Endothelial cell of umbilical vein (primary cell): ENCODE measurements at regions not wholly inside any gene's neighbourhood (a gene's known extent, or its start where the extent isn't known, plus 50 kb on each side); places are given as distances from the start of the nearest gene placed in this dataset.

Source experiments
- BruUV-seq: library from RNA; stranded (reverse); fragments of 400-500 nt; replicated peaks from 2 replicates; lab custom pipeline; 2021; lab: Mats Ljungman, UMichigan
- CTCF ChIA-PET: fragments of 300-600, 350-600 bp; sonication (Branson Sonifier 250); formaldehyde crosslinking; loops from one replicate; lab custom pipeline; 2021; ENCODE audit warnings: antibody characterized with exemption, inconsistent platforms; lab: Charles Lee
- POLR2A ChIA-PET: fragments of 300-600, 350-600 bp; sonication (Branson Sonifier 250); formaldehyde crosslinking; loops from one replicate; lab custom pipeline; 2021; ENCODE audit warnings: antibody characterized with exemption, inconsistent platforms; lab: Charles Lee
- DNase-seq: peaks from one replicate; pipeline ENCODE4 v3.0.0-alpha.2; 2011; ENCODE audit warnings: low read depth, low spot score
- FAIRE-seq: peaks from 2 replicates; lab custom pipeline; 2011; peaks lifted over from hg19 to GRCh38; lab: Jason Lieb, UNC
- H2AFZ ChIP-seq: 2 replicates; pipeline ENCODE4 v1.6.0; 2012; ENCODE audit warnings: low read depth, low read length, control low read depth, inconsistent platforms
- H3K27ac ChIP-seq: 2 replicates; pipeline ENCODE4 v1.5.1; 2011; ENCODE audit warnings: low read depth, mild to moderate bottlenecking, control low read depth, low read length, moderate library complexity; ENCODE audit not compliant: insufficient read depth
- H3K27me3 ChIP-seq, 2 experiments: 2 replicates each; pipeline versions ENCODE4 v1.6.0 to v1.6.1; 2011; ENCODE audit warnings: low read length in 2 of 2, mixed read lengths in 1 of 2; ENCODE audit not compliant: control insufficient read depth in 2 of 2, insufficient read depth in 2 of 2
- H3K36me3 ChIP-seq, 2 experiments: 2 replicates in 1 of 2; 3 replicates in 1 of 2; pipeline ENCODE4 v1.5.1; 2011; ENCODE audit warnings: low read length in 2 of 2, mild to moderate bottlenecking in 1 of 2, moderate library complexity in 1 of 2; ENCODE audit not compliant: control insufficient read depth in 2 of 2, insufficient read depth in 2 of 2; ENCODE audit errors: extremely low read depth in 1 of 2
- H3K4me1 ChIP-seq: 3 replicates; pipeline ENCODE4 v1.5.1; 2011; ENCODE audit warnings: mild to moderate bottlenecking, low read length; ENCODE audit not compliant: control insufficient read depth, insufficient read depth; ENCODE audit errors: extremely low read depth
- H3K4me2 ChIP-seq: 2 replicates; pipeline ENCODE4 v1.6.1; 2011; ENCODE audit warnings: low read length, control low read depth, mixed read lengths; ENCODE audit not compliant: insufficient read depth
- H3K4me3 ChIP-seq, 3 experiments: fragments of 200-600 bp in 1 of 3; sonication (generic), shearing (Covaris generic) in 1 of 3; replicated peaks in 1 of 3; 2 replicates each; pipeline ENCODE4 v1.5.1; 2011 to 2016; ENCODE audit warnings: control low read depth in 3 of 3, low read length in 3 of 3, mild to moderate bottlenecking in 2 of 3, inconsistent platforms in 1 of 3, low read depth in 1 of 3, moderate library complexity in 1 of 3; ENCODE audit not compliant: insufficient read depth in 1 of 3
- H3K79me2 ChIP-seq: 2 replicates; pipeline ENCODE4 v1.6.0; 2012; ENCODE audit warnings: low read length, inconsistent platforms; ENCODE audit not compliant: control insufficient read depth, insufficient read depth
- H3K9ac ChIP-seq: replicated peaks from 2 replicates; pipeline ENCODE3; 2011; ENCODE audit warnings: low read length, control low read depth; ENCODE audit not compliant: insufficient read depth; ENCODE audit errors: extremely low read depth
- H3K9me1 ChIP-seq: replicated peaks from 3 replicates; pipeline ENCODE4 v1.6.0; 2011; ENCODE audit warnings: mild to moderate bottlenecking, low read length; ENCODE audit not compliant: control insufficient read depth, insufficient read depth; ENCODE audit errors: extremely low read depth
- H3K9me3 ChIP-seq: replicated peaks from 2 replicates; pipeline ENCODE4 v1.5.1; 2012; ENCODE audit warnings: low read length, inconsistent platforms; ENCODE audit not compliant: control insufficient read depth, insufficient read depth
- H4K20me1 ChIP-seq: replicated peaks from 2 replicates; pipeline ENCODE3; 2011; ENCODE audit warnings: mild to moderate bottlenecking, low read length; ENCODE audit not compliant: control insufficient read depth, insufficient read depth; ENCODE audit errors: extremely low read depth
- CTCF ChIP-seq, 2 donors: IDR thresholded peaks; 1 replicate in 1 of 2; 2 replicates in 1 of 2; pipeline ENCODE4 v1.5.1; 2011; ENCODE audit warnings: low read length in 2 of 2, mild to moderate bottlenecking in 2 of 2, moderate library complexity in 2 of 2, control low read depth in 1 of 2, inconsistent platforms in 1 of 2, low read depth in 1 of 2; ENCODE audit not compliant: insufficient read depth in 1 of 2; ENCODE audit errors: extremely low read depth in 1 of 2
- EZH2 ChIP-seq: IDR thresholded peaks from 2 replicates; pipeline ENCODE4 v1.6.1; 2012; ENCODE audit warnings: borderline replicate concordance, low read depth, mild to moderate bottlenecking, moderate library complexity, low read length, inconsistent platforms; ENCODE audit not compliant: severe bottlenecking
- FOS ChIP-seq: IDR thresholded peaks from 2 replicates; pipeline ENCODE4 v1.6.1; 2011; ENCODE audit warnings: mild to moderate bottlenecking, low read length, moderate library complexity, borderline replicate concordance; ENCODE audit not compliant: insufficient read depth
- GATA2 ChIP-seq: IDR thresholded peaks from 2 replicates; pipeline ENCODE4 v1.7.0; 2011; ENCODE audit warnings: low read depth, mild to moderate bottlenecking, moderate library complexity, mixed read lengths, low read length; ENCODE audit not compliant: insufficient read length, insufficient read depth
- JUN ChIP-seq: IDR thresholded peaks from 2 replicates; pipeline ENCODE4 v1.6.1; 2011; ENCODE audit warnings: borderline replicate concordance, low read depth; ENCODE audit not compliant: insufficient read length, insufficient read depth
- MAX ChIP-seq: IDR thresholded peaks from 2 replicates; pipeline ENCODE4 v1.6.1; 2011; ENCODE audit not compliant: insufficient read depth, insufficient read length
- MYC ChIP-seq: IDR thresholded peaks from one replicate; pipeline ENCODE4 v1.6.1; 2011; ENCODE audit warnings: mild to moderate bottlenecking, low read depth, low read length
- POLR2A ChIP-seq: IDR thresholded peaks from 2 replicates; pipeline ENCODE4 v1.6.1; 2012; ENCODE audit warnings: low read depth, mild to moderate bottlenecking, control low read depth, low read length
- POLR2AphosphoS5 ChIP-seq: IDR thresholded peaks from 2 replicates; pipeline ENCODE4 v1.6.1; 2012; ENCODE audit warnings: low read depth, mild to moderate bottlenecking, control low read depth, low read length, moderate library complexity; ENCODE audit not compliant: insufficient read depth
- dilution Hi-C: fragments of 300-500 bp; cut with MboI; formaldehyde crosslinking; loops from one replicate; pipeline ENCODE4 v1.15.0; 2019; ENCODE audit warnings: low sequenced_read_pairs; ENCODE audit not compliant: extremely low pct_ligation_motif_present
- intact Hi-C: fragments of 100-400 bp; cut with micrococcal nuclease; formaldehyde crosslinking; loops from one replicate; pipeline ENCODE4 v1.10.0; 2022

GRCh38 chr5:18745988-18746615 is 1111.8 kb downstream of the TAF11L14 start:
- peak; percentile 3 for DNase-seq
- Histone ChIP-seq H3K79me2 (no peaks in the 10 kb centered on the region), H2AFZ (no peak overlapping the region), H3K4me1 (no peaks in the 10 kb centered on the region), H3K27me3 (no peaks in the 10 kb centered on the region), H3K9ac (no peak overlapping the region), H3K36me3 (no peaks in the 10 kb centered on the region), H3K4me2 (no peak overlapping the region), H3K4me3 (no peak overlapping the region), H3K9me1 (no peaks in the 10 kb centered on the region), H3K27ac (no peak overlapping the region), H3K9me3 (no peaks in the 10 kb centered on the region), H4K20me1 (no peaks in the 10 kb centered on the region)
- TF ChIP-seq JUN, result no peak
- TF ChIP-seq CTCF (IDR thresholded peaks at IDR 0.05; ENCODE audit: extremely low read depth in 1 of 2, insufficient read depth in 1 of 2, low read depth in 1 of 2, low read length in 2 of 2), result no peak
- no peak for TF ChIP-seq MYC
- no peak for TF ChIP-seq MAX
- TF ChIP-seq GATA2, result no peak
- TF ChIP-seq POLR2A, result no peak
- TF ChIP-seq EZH2, result no peak
- no peak for TF ChIP-seq POLR2AphosphoS5
- no peak for TF ChIP-seq FOS
- BruUV-seq, result no TSS peak
- FAIRE-seq, result no peak
- intact Hi-C loops (no loop called here), dilution Hi-C loops (no loop called here)
- POLR2A ChIA-PET, result no interaction called here
- CTCF ChIA-PET, result no interaction called here
